ENCODE measurements at regions not wholly inside any gene's neighbourhood (a gene's known extent, or its start where the extent isn't known, plus 50 kb on each side); places are given as distances from the start of the nearest gene placed in this dataset.
"Not testable (repeated sequence)": the region's sequence is repeated elsewhere in the genome, so short reads cannot be mapped to it uniquely, and the experiment has no call there.

GRCh38 chr5:51034222-51034901 is 348.9 kb upstream of the ISL1 start:
- DNase-seq: no peak

DNA sequence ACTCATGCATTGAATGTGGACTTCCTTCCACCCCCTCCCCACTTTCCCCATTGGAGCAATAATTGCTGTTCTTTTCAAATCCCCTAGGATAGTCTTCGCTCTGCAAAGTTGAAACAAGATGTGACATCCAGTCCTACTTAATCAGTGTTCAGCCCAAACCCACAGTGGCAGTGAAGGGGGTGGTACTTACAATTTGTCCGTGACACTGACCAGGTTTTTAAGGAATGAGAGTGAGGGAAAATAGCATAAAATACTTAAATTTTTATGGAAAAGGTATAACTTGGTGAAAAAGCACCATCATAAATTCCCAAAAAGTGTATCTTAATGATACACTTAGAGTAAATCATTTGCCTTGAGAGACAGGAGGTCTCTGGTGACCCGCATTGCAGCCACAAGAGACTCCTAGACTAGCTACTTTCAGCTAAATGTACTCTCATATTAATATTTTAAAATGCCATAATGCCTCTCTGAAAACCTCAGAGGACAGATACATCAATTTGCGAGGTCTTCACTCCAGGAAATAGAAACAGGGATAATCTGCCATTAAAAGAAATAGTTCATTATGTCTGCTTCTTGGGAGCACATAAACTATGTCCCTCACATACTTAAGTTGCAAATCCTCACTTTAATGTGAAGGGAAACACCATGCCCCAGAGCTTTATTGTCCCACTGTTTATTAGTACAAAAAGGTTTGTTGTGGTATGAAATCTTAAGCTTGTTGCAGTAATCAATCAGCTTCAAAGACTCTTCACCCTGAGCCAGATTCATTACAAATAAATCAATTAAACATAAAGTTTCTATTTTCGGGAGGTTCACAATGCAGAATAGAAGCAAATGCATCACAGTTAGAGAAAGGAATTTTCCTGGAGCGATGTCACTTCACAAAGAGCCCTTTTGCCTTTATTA is 343.6 kb upstream of the ISL1 start:
- no peak for DNase-seq

DNA sequence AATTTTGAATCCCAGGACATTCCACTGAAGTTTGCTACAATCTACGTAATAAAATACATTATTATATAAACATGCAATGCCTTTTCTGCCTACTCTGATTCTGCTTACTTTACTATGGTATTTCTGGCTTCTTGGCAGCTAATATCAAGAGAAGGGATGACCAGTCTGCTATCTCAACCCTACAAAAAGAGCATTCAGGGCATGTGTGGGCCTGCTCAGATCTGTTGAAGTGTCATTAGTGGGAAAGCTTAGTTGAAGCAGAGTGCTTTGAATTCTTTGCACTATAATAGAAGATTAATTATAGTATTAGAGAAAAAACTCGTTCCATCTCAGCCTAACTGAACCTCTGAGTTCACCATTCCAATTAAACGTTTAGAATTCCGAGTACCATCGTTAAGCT is 339.5 kb upstream of the ISL1 start:
- DNase-seq: no peak

- no peak for DNase-seq
These were observed 335.9 kb upstream of the ISL1 start for GRCh38 chr5:51047369-51047768.

DNA sequence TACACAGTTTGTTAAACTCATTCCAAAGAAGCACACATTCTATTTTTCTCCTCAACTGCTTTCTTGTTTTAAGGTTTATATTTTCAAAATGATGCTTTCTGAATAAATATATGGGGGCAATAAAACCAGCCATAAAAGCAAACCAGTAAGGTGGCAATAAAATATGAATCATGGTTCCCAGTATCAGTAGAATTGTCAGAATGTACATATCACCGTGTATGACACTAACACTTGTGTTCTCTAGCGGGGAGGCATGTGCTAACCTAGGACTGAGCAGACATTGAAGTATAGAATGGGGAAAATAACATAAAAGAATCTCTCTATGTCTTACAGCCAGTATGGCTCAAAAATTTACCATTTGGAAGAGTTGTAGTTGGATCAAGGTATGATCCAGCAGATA is 329.9 kb upstream of the ISL1 start:
- DNase-seq: no peak

DNA sequence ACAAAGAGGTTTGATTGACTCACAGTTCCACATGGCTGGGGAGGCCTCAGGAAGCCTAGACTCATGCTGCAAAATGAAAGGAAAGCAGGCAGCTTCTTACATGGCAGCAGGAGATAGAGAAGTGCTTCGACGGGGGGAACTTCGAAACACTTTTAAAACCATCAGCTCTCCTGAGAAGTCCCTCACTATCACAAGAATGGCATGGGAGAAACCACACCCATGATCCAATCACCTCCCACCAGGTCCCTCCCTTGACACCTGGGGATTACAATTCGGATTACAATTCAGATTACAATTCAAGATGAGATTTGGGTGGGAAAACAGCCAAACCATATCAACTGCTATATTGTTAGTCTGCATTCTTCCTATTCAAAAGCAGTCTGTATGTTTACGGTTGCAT is 322.3 kb upstream of the ISL1 start:
- DNase-seq: no peak

DNA sequence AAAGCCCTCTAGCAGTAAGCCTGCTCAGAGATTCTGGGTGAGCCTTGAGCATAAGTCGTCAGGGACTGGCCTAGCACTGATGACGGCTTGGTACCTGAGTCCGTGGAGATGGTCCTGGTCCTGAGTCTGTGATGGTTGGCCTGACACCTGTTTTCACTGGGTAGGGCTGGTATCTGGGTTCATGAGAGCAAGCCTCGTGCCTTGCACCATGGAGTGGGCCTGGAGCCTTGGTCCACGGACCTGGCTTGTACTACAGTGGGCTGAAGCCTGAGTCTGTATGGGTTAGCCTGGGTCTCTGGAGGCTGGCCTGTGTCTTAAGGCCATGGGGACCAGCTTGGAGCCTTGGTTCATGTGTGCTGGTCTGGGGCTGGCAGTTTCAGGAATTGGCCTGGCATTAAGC is 310.3 kb upstream of the ISL1 start:
- no peak for DNase-seq

GRCh38 chr5:51082741-51083140 is 300.5 kb upstream of the ISL1 start:
- DNase-seq: no peak

- DNase-seq: no peak
These were observed 291.4 kb upstream of the ISL1 start for GRCh38 chr5:51091816-51092215.

DNA sequence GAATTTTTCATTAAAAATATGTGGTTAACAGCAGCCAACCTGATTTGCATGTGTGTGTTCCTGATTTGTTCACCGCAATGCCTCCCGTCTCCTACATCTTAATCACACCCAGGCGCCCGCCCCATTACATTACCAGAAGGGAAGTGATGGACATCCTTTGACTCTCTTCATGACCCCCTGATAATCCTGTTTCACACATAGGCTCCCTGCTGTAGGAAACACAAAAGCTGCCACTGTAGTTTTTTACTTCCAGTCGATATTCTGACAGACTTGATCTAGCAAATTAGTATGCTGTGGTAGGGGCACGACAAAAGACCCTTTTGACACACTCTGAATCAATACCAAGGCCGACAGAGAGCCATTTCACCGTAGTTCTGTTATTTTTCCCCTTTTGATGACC is 287.8 kb upstream of the ISL1 start:
- DNase-seq: no peak

- DNase-seq: no peak
These were observed 286.4 kb upstream of the ISL1 start for GRCh38 chr5:51096859-51097258.

DNA sequence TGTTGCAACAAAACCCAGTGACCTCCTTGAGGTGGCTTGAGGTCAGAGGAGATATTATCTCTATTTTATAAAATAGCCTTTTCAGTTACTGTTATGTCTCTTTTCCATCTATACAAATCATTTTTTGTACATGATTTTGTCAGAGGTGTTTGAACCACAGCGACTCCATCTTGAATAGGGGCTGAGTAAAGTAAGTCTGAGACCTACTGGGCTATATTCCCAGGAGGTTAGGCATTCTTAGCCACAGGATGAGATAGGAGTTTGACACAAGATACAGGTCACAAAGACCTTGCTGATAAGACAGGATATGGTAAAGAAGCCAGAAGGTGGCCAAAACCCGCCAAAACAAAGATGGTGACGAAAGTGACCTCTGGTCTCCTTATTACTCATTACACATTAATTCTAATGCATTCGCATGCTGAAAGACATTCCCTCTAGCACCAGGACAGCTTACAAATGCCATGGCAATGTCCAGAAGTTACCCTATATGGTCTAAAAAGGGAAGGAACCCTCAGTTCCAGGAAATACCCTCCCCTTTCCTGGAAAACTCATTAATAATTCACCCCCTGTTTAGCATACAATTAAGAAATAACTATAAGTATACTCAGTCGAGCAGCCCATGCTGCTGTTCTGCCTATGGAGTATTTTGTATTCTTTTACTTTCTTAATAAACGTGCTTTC is 283.9 kb upstream of the ISL1 start:
- DNase-seq: no peak

- no peak for DNase-seq
These were observed 278.7 kb upstream of the ISL1 start for GRCh38 chr5:51104556-51104955.

GRCh38 chr5:51109786-51110410 is 273.4 kb upstream of the ISL1 start:
- DNase-seq: no peak

GRCh38 chr5:51131266-51131665 is 252.0 kb upstream of the ISL1 start:
- DNase-seq: no peak

GRCh38 chr5:51138164-51138563 is 245.1 kb upstream of the ISL1 start:
- no peak for DNase-seq

- DNase-seq: no peak
These were observed 234.8 kb upstream of the ISL1 start for GRCh38 chr5:51148437-51148836.

DNA sequence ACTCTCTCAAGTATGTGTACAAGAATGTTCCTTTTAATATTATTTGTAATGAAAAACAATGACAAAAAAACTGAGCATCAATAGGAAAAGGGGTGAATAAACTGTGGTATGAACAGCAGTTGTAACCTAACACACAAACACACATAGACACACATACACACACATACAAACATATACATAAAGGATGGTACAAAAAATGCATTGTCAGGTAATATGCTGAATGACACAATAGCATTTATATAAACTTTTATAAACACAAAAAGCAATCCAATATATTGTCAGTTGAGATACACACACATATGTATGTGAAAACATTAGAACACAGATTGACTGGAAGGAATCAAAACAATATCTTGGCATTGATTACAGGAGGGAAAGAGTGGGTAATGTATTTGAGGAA is 227.0 kb upstream of the ISL1 start:
- no peak for DNase-seq

- no peak for DNase-seq
These were observed 226.4 kb upstream of the ISL1 start for GRCh38 chr5:51156838-51157237.

DNA sequence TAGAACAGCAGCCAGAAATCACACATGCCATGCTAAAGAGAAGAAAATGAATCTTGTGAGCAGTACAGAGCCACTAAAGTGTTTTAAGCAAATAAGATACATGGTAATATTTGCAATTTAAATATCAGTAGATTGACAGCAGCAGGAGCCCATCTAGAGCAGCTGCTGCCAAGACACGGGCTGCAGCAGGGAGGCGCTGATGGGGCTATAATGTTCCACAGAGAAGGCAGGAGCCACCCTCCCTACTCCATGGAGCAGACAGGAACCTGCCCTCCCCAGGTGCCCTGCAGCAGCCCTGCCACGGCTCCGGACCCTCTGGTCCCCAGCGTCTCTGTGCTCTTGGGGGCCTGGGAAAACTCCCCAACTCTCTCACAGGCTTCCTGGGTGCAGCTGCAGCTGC is 224.1 kb upstream of the ISL1 start:
- no peak for DNase-seq

- no peak for DNase-seq
These were observed 223.6 kb upstream of the ISL1 start for GRCh38 chr5:51159606-51160005.

GRCh38 chr5:51162245-51162644 is 221.0 kb upstream of the ISL1 start:
- DNase-seq: no peak

- not testable (repeated sequence) for DNase-seq
These were observed 217.6 kb upstream of the ISL1 start for GRCh38 chr5:51165621-51166020.

Measured in CD4-positive, alpha-beta T cell treated with Interleukin-12 subunit alpha and Interleukin-12 subunit beta, for 1 hour (primary cell).